HepG2 (cell line): ENCODE measurements at regions not wholly inside any gene's neighbourhood (a gene's known extent, or its start where the extent isn't known, plus 50 kb on each side); places are given as distances from the start of the nearest gene placed in this dataset.

Source experiments
- ATAC-seq: fragments of 200-7000 bp; cut with Tn5 transposase; 3 replicates; pipeline ENCODE4 v1.9.1; 2020; ENCODE audit warnings: mild to moderate bottlenecking, moderate library complexity
- BruUV-seq: library from RNA; stranded (reverse); fragments of 400-500 nt; replicated peaks from 2 replicates; lab custom pipeline; 2021; lab: Mats Ljungman, UMichigan
- CTCF ChIA-PET: fragments of 300-600 bp; formaldehyde crosslinking; extraction: SDS; loops from one replicate; lab custom pipeline; 2021; ENCODE audit warnings: low total read pairs, inconsistent platforms, low intra/inter-chr PET ratio; lab: Yijun Ruan, JAX
- POLR2A ChIA-PET: fragments of 350-600 bp; sonication (Branson Sonifier 250); formaldehyde crosslinking; loops from one replicate; lab custom pipeline; 2020; ENCODE audit warnings: antibody characterized with exemption, inconsistent platforms; lab: Yijun Ruan, JAX
- DNase-seq: peaks from one replicate; pipeline ENCODE4 v3.0.0-alpha.2; 2015; ENCODE audit warnings: low spot score
- FAIRE-seq: peaks from 3 replicates; lab custom pipeline; 2011; peaks lifted over from hg19 to GRCh38; lab: Jason Lieb, UNC
- H2AFZ ChIP-seq: one replicate; pipeline ENCODE4 v1.6.1; 2011; ENCODE audit warnings: low read length, inconsistent platforms
- H3K27ac ChIP-seq: fragments of 300-600 bp; 3 replicates; pipeline ENCODE4 v1.8.0; 2011; ENCODE audit warnings: mixed run types, mild to moderate bottlenecking, mixed read lengths, low read length, inconsistent platforms; ENCODE audit not compliant: insufficient read depth; ENCODE audit errors: extremely low read length
- H3K27me3 ChIP-seq, 2 experiments: fragments of 200-600 bp in 1 of 2; 2 replicates in 1 of 2; 3 replicates in 1 of 2; pipeline versions ENCODE4 v1.6.0 to v1.8.0; 2011; ENCODE audit warnings: low read length in 2 of 2, mild to moderate bottlenecking in 2 of 2, moderate library complexity in 2 of 2, inconsistent platforms in 1 of 2; ENCODE audit not compliant: insufficient read depth in 2 of 2, control insufficient read depth in 1 of 2
- H3K36me3 ChIP-seq, 2 experiments: fragments of 200-600 bp in 1 of 2; replicated peaks in 1 of 2; 2 replicates in 1 of 2; 3 replicates in 1 of 2; pipeline versions ENCODE4 v1.5.1 to v1.8.0; 2011; ENCODE audit warnings: low read length in 2 of 2, inconsistent platforms in 1 of 2; ENCODE audit not compliant: insufficient read depth in 2 of 2, control insufficient read depth in 1 of 2
- H3K4me1 ChIP-seq: 2 replicates; pipeline ENCODE4 v1.5.1; 2012; ENCODE audit warnings: low read length, inconsistent platforms; ENCODE audit not compliant: insufficient read depth
- H3K4me2 ChIP-seq: 2 replicates; pipeline ENCODE4 v1.6.0; 2011; ENCODE audit warnings: low read depth, low read length, inconsistent platforms
- H3K4me3 ChIP-seq, 3 experiments: fragments of 200-600 bp in 1 of 3; sonication (generic), shearing (Covaris generic) in 1 of 3; replicated peaks in 1 of 3; 2 replicates each; pipeline ENCODE4 v1.5.1; 2011 to 2016; ENCODE audit warnings: low read length in 3 of 3, inconsistent platforms in 2 of 3, low read depth in 2 of 3, mild to moderate bottlenecking in 2 of 3, control low read depth in 1 of 3, mixed read lengths in 1 of 3; ENCODE audit not compliant: insufficient read depth in 1 of 3
- H3K79me2 ChIP-seq: one replicate; pipeline ENCODE4 v1.6.1; 2011; ENCODE audit warnings: low read length, inconsistent platforms; ENCODE audit not compliant: insufficient read depth
- H3K9ac ChIP-seq: 2 replicates; pipeline ENCODE4 v1.6.0; 2011; ENCODE audit warnings: mild to moderate bottlenecking, low read depth, low read length, inconsistent platforms; ENCODE audit not compliant: insufficient read depth
- H3K9me3 ChIP-seq: 2 replicates; pipeline ENCODE4 v1.5.1; 2012; ENCODE audit warnings: mild to moderate bottlenecking, low read length
- H4K20me1 ChIP-seq: 2 replicates; pipeline ENCODE4 v1.6.0; 2011; ENCODE audit warnings: inconsistent platforms, mild to moderate bottlenecking, low read length, moderate library complexity; ENCODE audit not compliant: insufficient read depth
- MAFF ChIP-seq: IDR thresholded peaks from 2 replicates; pipeline ENCODE4 v1.6.1; 2011; ENCODE audit warnings: low read depth, low read length, improper control_type of control experiment
- SAFB2 ChIP-seq: sonication (generic); formaldehyde crosslinking; IDR thresholded peaks from 2 replicates; pipeline ENCODE4 v1.5.1; 2020; ENCODE audit warnings: missing genetic modification reagents, low read depth, mild to moderate bottlenecking, borderline replicate concordance
- ZFP36 ChIP-seq: fragments of 150-350 bp; IDR thresholded peaks from 2 replicates; pipeline ENCODE4 v1.6.1; 2018; ENCODE audit warnings: borderline replicate concordance, low read length, low read depth; ENCODE audit not compliant: partially characterized antibody
- ZNF234 ChIP-seq: sonication (generic); formaldehyde crosslinking; conservative IDR thresholded peaks from 2 replicates; pipeline ENCODE4 v1.5.1; 2020; ENCODE audit warnings: mild to moderate bottlenecking, missing genetic modification reagents
- ZNF574 ChIP-seq: sonication (generic); formaldehyde crosslinking; IDR thresholded peaks from 2 replicates; pipeline ENCODE4 v1.4.0; 2020; ENCODE audit warnings: missing genetic modification reagents
- ZNF713 ChIP-seq: sonication (generic); formaldehyde crosslinking; IDR thresholded peaks from 2 replicates; pipeline ENCODE4 v1.4.0; 2020; ENCODE audit warnings: mild to moderate bottlenecking, missing genetic modification reagents
- WGBS: methylation state at CpG from one replicate; pipeline ENCODE4 v1.1.6; 2017; ENCODE audit warnings: low lambda C conversion rate; 5-methylcytosine and 5-hydroxymethylcytosine counted together
- in situ Hi-C: cut with HindIII; loops from 2 replicates; pipeline ENCODE4 v1.10.0; 2017; ENCODE audit warnings: low pct_unique_long_range_greater_than_20kb; ENCODE audit not compliant: extremely low pct_ligation_motif_present
- intact Hi-C: fragments of 100-400 bp; cut with micrococcal nuclease; formaldehyde crosslinking; loops from one replicate; pipeline ENCODE4 v1.10.0; 2022; ENCODE audit not compliant: unreplicated experiment

- H2AFZ ChIP-seq: no peak overlapping the region
- H3K4me2 ChIP-seq: no peak overlapping the region
- ChIA-PET CTCF (no interaction called here), POLR2A (interaction anchor here (0.6 kb wide), 1 partner anchor 85 kb away, joined by 3 read pairs; no protein-coding TSS in a partner anchor)
- FAIRE-seq (no peak), ATAC-seq (no peak), DNase-seq (no peak)
- H3K4me1 ChIP-seq: peaks cover 12% of the 10 kb centered on the region
- no peaks in the 10 kb centered on the region for H4K20me1 ChIP-seq
- H3K36me3 ChIP-seq: no peaks in the 10 kb centered on the region
- TF ChIP-seq ZNF713 (no peak), ZNF574 (CRISPR knock-in tag) (no peak), MAFF (0 out of 2 replicates have a peak, but pooled peaks have one; percentile 2), SAFB2 (CRISPR knock-in tag) (no peak), ZFP36 (no peak), ZNF234 (CRISPR knock-in tag) (no peak)
- BruUV-seq: no TSS peak
- no peaks in the 10 kb centered on the region for H3K9me3 ChIP-seq
- no peak overlapping the region for H3K4me3 ChIP-seq
- H3K79me2 ChIP-seq: no peaks in the 10 kb centered on the region
- H3K27ac ChIP-seq: no peak overlapping the region
- in situ Hi-C loops: no loop called here
- H3K27me3 ChIP-seq: peaks cover 0 to 3% of the 10 kb centered on the region in 2 experiments; a peak in 2 of 5 replicates
- intact Hi-C loops: no loop called here
- no peak overlapping the region for H3K9ac ChIP-seq
- WGBS: 2% methylated on average over 4 of the region's 4 CpGs
Measured at GRCh38 chr2:12010779-12011178, 264.3 kb downstream of the LPIN1 start.
